ENCODE measurements at regions not wholly inside any gene's neighbourhood (a gene's known extent, or its start where the extent isn't known, plus 50 kb on each side); places are given as distances from the start of the nearest gene placed in this dataset.

DNA sequence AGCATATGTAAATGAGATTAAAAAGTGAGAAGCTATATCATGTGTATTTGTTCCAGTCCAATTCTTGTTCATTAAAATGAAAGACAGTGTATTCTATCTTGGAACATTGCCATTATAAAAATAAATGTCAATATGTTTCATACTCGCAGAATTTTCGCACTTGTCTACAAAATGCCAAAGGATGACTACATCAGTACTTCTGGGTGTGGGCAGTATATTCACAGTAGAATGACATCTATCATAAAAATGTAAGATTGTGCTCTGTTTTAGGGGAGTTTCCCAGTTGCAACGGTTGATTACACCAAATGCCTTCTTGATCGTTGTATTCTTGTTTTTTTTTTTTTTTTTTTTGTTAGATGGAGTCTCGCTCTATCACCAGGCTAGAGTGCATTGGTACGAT, 292.3 kb upstream of the E2F7 start:
- ATAC-seq (ENCODE audit: low FRiP score) (no peak), DNase-seq (ENCODE audit: low spot score) (no peak)
- TF ChIP-seq, protein P1, sequence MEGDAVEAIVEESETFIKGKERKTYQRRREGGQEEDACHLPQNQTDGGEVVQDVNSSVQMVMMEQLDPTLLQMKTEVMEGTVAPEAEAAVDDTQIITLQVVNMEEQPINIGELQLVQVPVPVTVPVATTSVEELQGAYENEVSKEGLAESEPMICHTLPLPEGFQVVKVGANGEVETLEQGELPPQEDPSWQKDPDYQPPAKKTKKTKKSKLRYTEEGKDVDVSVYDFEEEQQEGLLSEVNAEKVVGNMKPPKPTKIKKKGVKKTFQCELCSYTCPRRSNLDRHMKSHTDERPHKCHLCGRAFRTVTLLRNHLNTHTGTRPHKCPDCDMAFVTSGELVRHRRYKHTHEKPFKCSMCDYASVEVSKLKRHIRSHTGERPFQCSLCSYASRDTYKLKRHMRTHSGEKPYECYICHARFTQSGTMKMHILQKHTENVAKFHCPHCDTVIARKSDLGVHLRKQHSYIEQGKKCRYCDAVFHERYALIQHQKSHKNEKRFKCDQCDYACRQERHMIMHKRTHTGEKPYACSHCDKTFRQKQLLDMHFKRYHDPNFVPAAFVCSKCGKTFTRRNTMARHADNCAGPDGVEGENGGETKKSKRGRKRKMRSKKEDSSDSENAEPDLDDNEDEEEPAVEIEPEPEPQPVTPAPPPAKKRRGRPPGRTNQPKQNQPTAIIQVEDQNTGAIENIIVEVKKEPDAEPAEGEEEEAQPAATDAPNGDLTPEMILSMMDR (IDR thresholded peaks at IDR 0.05): no peak

GRCh38 chr12:77354766-77355362, 289.5 kb upstream of the E2F7 start:
- TF ChIP-seq, protein P1 (IDR thresholded peaks at IDR 0.05): no peak
- ATAC-seq (ENCODE audit: low FRiP score): no peak
- DNase-seq (ENCODE audit: low spot score): no peak

DNA sequence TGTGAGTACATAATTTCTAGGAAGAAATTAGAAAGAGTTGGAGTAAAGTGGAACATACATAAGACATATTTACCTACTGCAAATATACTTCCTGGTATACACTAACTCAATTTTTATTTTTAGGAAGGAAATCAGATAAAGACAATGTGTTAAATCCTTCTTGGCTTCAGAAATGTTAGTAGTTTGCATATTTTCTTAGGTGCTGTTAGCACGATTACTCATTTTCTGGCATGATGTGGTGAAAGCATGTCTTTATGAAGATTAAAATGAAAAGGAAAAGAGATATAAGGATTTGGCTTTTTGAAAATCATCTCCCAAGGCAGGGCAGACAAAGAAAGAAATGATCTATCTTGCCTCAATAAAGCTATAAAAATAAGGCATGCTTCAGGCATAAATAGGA, 287.6 kb upstream of the E2F7 start:
- DNase-seq (ENCODE audit: low spot score): no peak
- ATAC-seq (ENCODE audit: low FRiP score): no peak

DNA sequence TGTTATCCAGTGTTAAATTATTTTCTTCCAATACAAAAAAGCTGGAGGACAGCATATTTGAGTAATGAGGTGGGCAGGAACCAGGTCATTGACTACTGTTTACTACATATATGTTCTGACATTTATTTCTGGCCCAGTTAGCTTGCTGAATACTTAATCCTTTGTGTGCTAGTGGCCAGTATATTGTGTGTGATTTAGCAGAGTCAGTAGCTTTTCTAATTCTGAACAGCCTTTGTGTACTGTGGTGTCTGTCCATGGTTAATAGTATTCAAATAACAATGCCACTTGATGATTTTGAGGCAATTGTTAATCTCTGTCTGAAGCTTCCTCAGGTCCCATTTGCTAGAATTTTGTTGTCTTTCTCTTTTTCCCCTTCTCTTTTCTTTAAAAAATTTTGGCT, 286.5 kb upstream of the E2F7 start:
- no peak for ATAC-seq (ENCODE audit: low FRiP score)
- TF ChIP-seq, protein P1 (IDR thresholded peaks at IDR 0.05): no peak
- no peak for DNase-seq (ENCODE audit: low spot score)

More for the DNA sequence above, 287.6 kb upstream of the E2F7 start:
- TF ChIP-seq, protein P1 (IDR thresholded peaks at IDR 0.05): no peak

DNA sequence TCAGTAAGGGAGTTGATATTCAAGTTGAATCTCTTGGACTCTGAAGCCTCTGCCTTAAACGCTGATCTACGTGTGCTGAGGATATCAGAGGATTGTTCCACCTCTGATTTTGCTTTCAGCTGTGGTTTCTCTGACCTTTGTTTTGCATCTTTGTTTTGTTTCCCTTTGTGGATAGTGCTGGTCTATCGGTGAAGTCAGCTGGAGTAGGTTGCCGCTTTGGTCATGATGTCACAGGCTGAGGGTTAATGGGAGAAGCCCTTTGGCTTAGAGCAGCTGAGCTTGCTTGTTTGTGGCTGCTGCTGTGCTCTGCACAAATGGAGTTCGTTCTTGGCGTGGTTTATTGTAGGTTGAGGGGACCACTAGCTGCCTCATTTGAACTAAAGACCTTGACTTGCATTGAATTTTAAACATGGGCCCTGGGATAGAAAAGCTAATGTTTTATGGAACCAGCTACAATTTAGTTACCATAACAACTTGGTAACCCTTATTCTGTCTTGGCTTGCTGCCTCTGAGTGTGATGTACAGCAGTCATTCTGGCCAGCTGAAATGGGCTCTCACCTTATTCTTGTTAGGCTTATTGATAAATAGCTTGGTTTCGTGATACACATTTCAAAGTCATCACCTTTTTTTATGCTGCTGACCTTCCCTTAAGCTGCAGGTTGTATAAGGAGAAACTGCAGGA, 284.5 kb upstream of the E2F7 start:
- no peak for ATAC-seq (ENCODE audit: low FRiP score)
- TF ChIP-seq, protein P1 (IDR thresholded peaks at IDR 0.05): no peak
- no peak for DNase-seq (ENCODE audit: low spot score)

DNA sequence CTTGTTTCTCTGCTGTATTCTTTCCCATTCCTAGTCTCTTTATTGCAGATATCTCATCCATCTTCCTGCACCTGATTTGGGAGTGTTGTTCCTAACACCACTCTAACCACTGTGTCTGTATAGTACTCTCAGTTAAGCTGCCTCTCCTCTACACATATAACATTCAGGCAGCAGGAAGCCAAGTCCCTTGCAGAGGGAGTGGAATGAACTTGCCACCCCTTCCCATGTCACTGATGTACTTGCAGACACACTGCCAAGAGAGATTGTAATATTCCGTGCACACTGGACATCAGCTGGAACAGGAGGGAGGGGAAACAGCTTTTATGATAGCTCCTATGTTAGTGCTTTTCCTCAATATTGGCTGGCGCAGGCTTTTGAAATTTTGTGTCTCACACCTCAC, 281.6 kb upstream of the E2F7 start:
- no peak for DNase-seq (ENCODE audit: low spot score)
- TF ChIP-seq, protein P1 (IDR thresholded peaks at IDR 0.05): no peak
- ATAC-seq (ENCODE audit: low FRiP score): no peak

DNA sequence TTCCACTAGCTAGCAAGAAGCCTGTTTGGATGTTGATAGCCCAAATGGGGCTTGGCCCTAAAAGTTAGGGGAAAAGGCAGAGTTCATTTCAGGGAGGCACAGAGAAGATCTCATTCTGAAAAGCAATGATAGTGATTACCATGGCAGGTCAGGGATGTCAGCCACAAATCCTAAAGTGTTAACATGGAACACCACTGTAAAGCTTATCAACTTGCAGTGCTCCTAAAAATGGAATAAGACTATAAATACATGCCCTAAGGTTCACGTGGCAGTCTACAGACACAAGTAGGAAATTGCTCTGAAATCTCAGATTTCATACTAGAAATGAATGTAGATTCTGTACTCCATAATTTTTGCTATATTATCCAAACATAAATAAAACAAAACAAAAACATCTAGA, 280.0 kb upstream of the E2F7 start:
- TF ChIP-seq, protein P1 (IDR thresholded peaks at IDR 0.05): no peak
- ATAC-seq (ENCODE audit: low FRiP score) (no peak), DNase-seq (ENCODE audit: low spot score) (no peak)

Data from omental fat pad (tissue), 3 donors.